ENCODE measurements at regions not wholly inside any gene's neighbourhood (a gene's known extent, or its start where the extent isn't known, plus 50 kb on each side); places are given as distances from the start of the nearest gene placed in this dataset.
"Not testable (repeated sequence)": the region's sequence is repeated elsewhere in the genome, so short reads cannot be mapped to it uniquely, and the experiment has no call there.

GRCh38 chr2:83112858-83113257 lies 1346.2 kb downstream of the SUCLG1 start:
- H3K4me3 ChIP-seq (ENCODE audit: low read length) = no peak overlapping the region
- TF ChIP-seq CTCF (conservative IDR thresholded peaks at IDR 0.05; ENCODE audit: low read depth, low read length) = no peak
- DNase-seq (ENCODE audit: low read depth) = peak; percentile 47

GRCh38 chr2:83109284-83109683 lies 1349.8 kb downstream of the SUCLG1 start:
- no peak for TF ChIP-seq CTCF (conservative IDR thresholded peaks at IDR 0.05; ENCODE audit: low read depth, low read length)
- H3K4me3 ChIP-seq (ENCODE audit: low read length) = no peak overlapping the region

GRCh38 chr2:83106853-83107252 lies 1352.2 kb downstream of the SUCLG1 start:
- no peak for TF ChIP-seq CTCF (conservative IDR thresholded peaks at IDR 0.05; ENCODE audit: low read depth, low read length)
- no peak for DNase-seq (ENCODE audit: low read depth)

More at GRCh38 chr2:83109284-83109683, 1349.8 kb downstream of the SUCLG1 start:
- no peak for DNase-seq (ENCODE audit: low read depth)

GRCh38 chr2:83104202-83104601 lies 1354.9 kb downstream of the SUCLG1 start:
- no peak for TF ChIP-seq CTCF (conservative IDR thresholded peaks at IDR 0.05; ENCODE audit: low read depth, low read length)
- DNase-seq (ENCODE audit: low read depth) = no peak
- H3K4me3 ChIP-seq (ENCODE audit: low read length) = no peak overlapping the region

More at GRCh38 chr2:83106853-83107252, 1352.2 kb downstream of the SUCLG1 start:
- no peak overlapping the region for H3K4me3 ChIP-seq (ENCODE audit: low read length)

GRCh38 chr2:83103613-83104012 lies 1355.5 kb downstream of the SUCLG1 start:
- no peak for TF ChIP-seq CTCF (conservative IDR thresholded peaks at IDR 0.05; ENCODE audit: low read depth, low read length)
- DNase-seq (ENCODE audit: low read depth) = peak; percentile 78
- H3K4me3 ChIP-seq (ENCODE audit: low read length) = no peak overlapping the region

GRCh38 chr2:83089051-83089450 lies 1370.0 kb downstream of the SUCLG1 start:
- not testable (repeated sequence) for DNase-seq (ENCODE audit: low read depth); H3K4me3 ChIP-seq (ENCODE audit: low read length)

- TF ChIP-seq CTCF (conservative IDR thresholded peaks at IDR 0.05; ENCODE audit: low read depth, low read length) = no peak
- DNase-seq (ENCODE audit: low read depth) = no peak
- H3K4me3 ChIP-seq (ENCODE audit: low read length) = no peak overlapping the region
Measured at GRCh38 chr2:83085869-83086268, 1373.2 kb downstream of the SUCLG1 start.
